ENCODE measurements at regions not wholly inside any gene's neighbourhood (a gene's known extent, or its start where the extent isn't known, plus 50 kb on each side); places are given as distances from the start of the nearest gene placed in this dataset.
"Not testable (repeated sequence)": the region's sequence is repeated elsewhere in the genome, so short reads cannot be mapped to it uniquely, and the experiment has no call there.

GRCh38 chrX:53883196-53883595 is 161.1 kb downstream of the PHF8 start:
- Histone ChIP-seq H3K27me3 (ENCODE audit: control insufficient read depth, insufficient read depth, low read length, poor library complexity, severe bottlenecking) (no peaks in the 10 kb centered on the region), H3K9me3 (ENCODE audit: control insufficient read depth, low read length) (peaks cover 6% of the 10 kb centered on the region), H3K36me3 (ENCODE audit: control insufficient read depth, insufficient read depth, low read length) (no peaks in the 10 kb centered on the region), H3K27ac (ENCODE audit: low read depth, low read length) (no peak overlapping the region), H3K4me1 (ENCODE audit: control insufficient read depth, insufficient read depth, low read length) (peaks cover 2% of the 10 kb centered on the region), H3K9ac (ENCODE audit: extremely low read depth, low read length, poor library complexity, severe bottlenecking) (no peak overlapping the region), H3K4me3 (ENCODE audit: low read length) (no peak overlapping the region)
- Mint-ChIP-seq H3K4me3 (no peak overlapping the region), H3K4me1 (peaks cover 20% of the 10 kb centered on the region), H3K9me3 (peaks cover 75% of the 10 kb centered on the region), H3K27ac (no peak overlapping the region), H3K27me3 (ENCODE audit: insufficient read depth) (no peaks in the 10 kb centered on the region), H3K36me3 (ENCODE audit: low read depth) (no peaks in the 10 kb centered on the region)
- TF ChIP-seq CTCF (conservative IDR thresholded peaks at IDR 0.05) = no peak
- no CpG with 5 or more reads among the region's 3 CpGs for WGBS, 2 experiments (ENCODE audit: insufficient coverage in 1 of 2, insufficient read length in 1 of 2)
- no peak for DNase-seq

GRCh38 chrX:53882331-53882730 is 161.9 kb downstream of the PHF8 start:
- Histone ChIP-seq H3K9me3 (ENCODE audit: control insufficient read depth, low read length) (peaks cover 8% of the 10 kb centered on the region), H3K36me3 (ENCODE audit: control insufficient read depth, insufficient read depth, low read length) (no peaks in the 10 kb centered on the region), H3K4me1 (ENCODE audit: control insufficient read depth, insufficient read depth, low read length) (peaks cover 2% of the 10 kb centered on the region), H3K27me3 (ENCODE audit: control insufficient read depth, insufficient read depth, low read length, poor library complexity, severe bottlenecking) (no peaks in the 10 kb centered on the region), H3K27ac (ENCODE audit: low read depth, low read length) (no peak overlapping the region), H3K9ac (ENCODE audit: extremely low read depth, low read length, poor library complexity, severe bottlenecking) (no peak overlapping the region), H3K4me3 (ENCODE audit: low read length) (no peak overlapping the region)
- no peaks in the 10 kb centered on the region for H3K27me3 Mint-ChIP-seq (ENCODE audit: insufficient read depth)
- peak; percentile 45 for DNase-seq
- H3K4me3 Mint-ChIP-seq = no peak overlapping the region
- H3K36me3 Mint-ChIP-seq (ENCODE audit: low read depth) = no peaks in the 10 kb centered on the region
- peaks cover 21% of the 10 kb centered on the region for H3K4me1 Mint-ChIP-seq
- H3K27ac Mint-ChIP-seq = peak overlapping the region; percentile 20
- H3K9me3 Mint-ChIP-seq = peaks cover 81% of the 10 kb centered on the region
- WGBS, 2 experiments (ENCODE audit: insufficient coverage in 1 of 2, insufficient read length in 1 of 2) = 72 to 80% methylated on average over 1 to 6 of the region's 6 CpGs
- TF ChIP-seq CTCF (conservative IDR thresholded peaks at IDR 0.05) = no peak

- H3K4me3 Mint-ChIP-seq; DNase-seq; H3K36me3 Mint-ChIP-seq (ENCODE audit: low read depth); H3K27me3 Mint-ChIP-seq (ENCODE audit: insufficient read depth); H3K4me3 ChIP-seq (ENCODE audit: low read length); H3K4me1 ChIP-seq (ENCODE audit: control insufficient read depth, insufficient read depth, low read length); H3K27me3 ChIP-seq (ENCODE audit: control insufficient read depth, insufficient read depth, low read length, poor library complexity, severe bottlenecking); H3K27ac ChIP-seq (ENCODE audit: low read depth, low read length); H3K36me3 ChIP-seq (ENCODE audit: control insufficient read depth, insufficient read depth, low read length); H3K9ac ChIP-seq (ENCODE audit: extremely low read depth, low read length, poor library complexity, severe bottlenecking): not testable (repeated sequence)
- peaks cover 21% of the 10 kb centered on the region for H3K4me1 Mint-ChIP-seq
- peak overlapping the region; percentile 74 for H3K27ac Mint-ChIP-seq
- peaks cover 18% of the 10 kb centered on the region for H3K9me3 ChIP-seq (ENCODE audit: control insufficient read depth, low read length)
- 22% methylated on average over 2 of the region's 2 CpGs; no CpG with 5 or more reads in 1 of the 2 experiments for WGBS, 2 experiments (ENCODE audit: insufficient coverage in 1 of 2, insufficient read length in 1 of 2)
- H3K9me3 Mint-ChIP-seq = peaks cover 88% of the 10 kb centered on the region
Measured at GRCh38 chrX:53880786-53881185, 163.5 kb downstream of the PHF8 start.

GRCh38 chrX:53859890-53860289 is 173.4 kb upstream of the HUWE1 start:
- Mint-ChIP-seq H3K4me3 (no peak overlapping the region), H3K9me3 (peaks cover 75% of the 10 kb centered on the region), H3K27ac (no peak overlapping the region), H3K4me1 (peaks cover 6% of the 10 kb centered on the region), H3K27me3 (ENCODE audit: insufficient read depth) (peaks cover 2% of the 10 kb centered on the region), H3K36me3 (ENCODE audit: low read depth) (peaks cover 3% of the 10 kb centered on the region)
- TF ChIP-seq CTCF (conservative IDR thresholded peaks at IDR 0.05) = no peak
- Histone ChIP-seq H3K9me3 (ENCODE audit: control insufficient read depth, low read length) (no peaks in the 10 kb centered on the region), H3K36me3 (ENCODE audit: control insufficient read depth, insufficient read depth, low read length) (no peaks in the 10 kb centered on the region), H3K4me1 (ENCODE audit: control insufficient read depth, insufficient read depth, low read length) (no peaks in the 10 kb centered on the region), H3K9ac (ENCODE audit: extremely low read depth, low read length, poor library complexity, severe bottlenecking) (no peak overlapping the region), H3K4me3 (ENCODE audit: low read length) (no peak overlapping the region), H3K27ac (ENCODE audit: low read depth, low read length) (no peak overlapping the region), H3K27me3 (ENCODE audit: control insufficient read depth, insufficient read depth, low read length, poor library complexity, severe bottlenecking) (no peaks in the 10 kb centered on the region)
- DNase-seq = no peak
- 83% methylated on average over 4 of the region's 4 CpGs; no CpG with 5 or more reads in 1 of the 2 experiments for WGBS, 2 experiments (ENCODE audit: insufficient coverage in 1 of 2, insufficient read length in 1 of 2)

Measured in endodermal cell (in vitro differentiated cells).